GM03348 (cell line): ENCODE measurements at regions not wholly inside any gene's neighbourhood (a gene's known extent, or its start where the extent isn't known, plus 50 kb on each side); places are given as distances from the start of the nearest gene placed in this dataset.

Source experiments
- DNase-seq: peaks from one replicate; pipeline ENCODE4 v3.0.0; 2012; ENCODE audit warnings: low spot score

DNA sequence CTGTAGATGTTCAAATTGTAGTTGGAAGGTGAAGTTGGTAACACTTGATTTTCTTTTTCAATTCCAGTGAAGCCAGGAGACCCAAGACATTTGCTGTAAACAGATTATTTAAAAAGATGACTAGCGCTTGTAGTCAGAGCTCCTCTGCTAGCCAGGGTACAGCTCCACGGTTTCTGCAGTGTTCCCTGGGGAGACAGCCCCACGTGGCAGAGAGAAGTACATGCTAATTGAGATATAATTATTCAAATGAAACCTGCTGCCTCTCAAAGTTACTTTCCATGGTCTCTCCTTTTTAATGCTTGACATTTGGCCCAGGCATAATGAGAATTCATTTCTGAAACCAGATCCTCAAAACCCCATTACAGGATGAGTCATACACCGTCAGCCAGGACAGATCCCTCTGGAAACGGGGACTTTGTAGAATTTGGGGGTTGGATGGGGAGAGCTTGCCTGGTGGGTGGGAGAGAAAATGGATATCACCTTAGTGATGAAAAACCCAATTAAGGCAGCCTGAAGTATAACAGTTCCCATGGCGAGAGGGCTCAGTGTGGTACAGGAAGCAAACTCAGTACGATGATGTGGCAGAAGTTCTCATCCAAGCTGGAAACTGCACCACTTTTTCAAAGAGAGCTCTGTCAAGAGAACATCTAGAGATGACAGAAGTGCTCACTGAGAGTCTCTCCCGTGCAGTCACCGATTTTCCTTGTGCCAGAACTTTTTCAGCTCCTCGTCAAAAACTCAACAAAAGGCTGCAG, 637.7 kb upstream of the TMEM132C start:
- DNase-seq = no peak

DNA sequence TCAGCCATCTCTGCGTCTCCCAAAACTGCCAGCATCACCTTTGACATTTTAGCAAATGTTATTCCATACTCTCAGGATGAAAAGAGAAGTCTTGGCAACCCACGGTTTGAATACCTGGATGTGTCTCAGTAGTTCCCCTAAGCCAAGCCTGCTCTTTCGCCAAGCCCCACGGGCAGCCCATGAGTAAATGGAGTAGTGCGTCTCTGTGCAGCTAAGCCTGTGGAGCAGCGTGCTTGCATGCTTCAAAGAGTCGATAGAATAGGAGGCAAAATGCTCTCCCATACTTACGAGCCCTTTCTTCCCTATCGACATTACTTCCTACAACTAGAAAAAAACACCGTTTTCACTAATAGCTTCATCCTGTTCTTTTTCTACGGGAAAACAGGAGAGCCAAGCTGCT, 634.5 kb upstream of the TMEM132C start:
- no peak for DNase-seq

DNA sequence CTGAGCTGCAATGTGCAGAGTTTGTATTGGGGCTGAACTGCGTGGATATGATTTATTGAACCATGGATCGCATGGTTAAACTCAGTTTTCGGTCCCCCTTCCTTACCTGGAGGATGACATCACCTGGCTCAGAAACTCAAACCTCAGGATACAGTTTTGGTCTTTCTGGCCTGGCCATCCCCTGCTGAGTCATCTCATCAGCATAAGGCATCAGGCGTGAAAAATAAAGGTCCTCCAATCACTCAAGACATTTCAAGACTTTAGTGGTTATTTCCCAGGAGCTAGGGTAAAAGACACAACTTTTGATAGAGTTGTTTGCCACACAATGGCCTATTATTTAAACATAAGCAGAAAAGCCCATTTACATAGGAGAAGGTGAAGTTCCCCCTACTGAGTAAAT, 631.1 kb upstream of the TMEM132C start:
- no peak for DNase-seq

DNA sequence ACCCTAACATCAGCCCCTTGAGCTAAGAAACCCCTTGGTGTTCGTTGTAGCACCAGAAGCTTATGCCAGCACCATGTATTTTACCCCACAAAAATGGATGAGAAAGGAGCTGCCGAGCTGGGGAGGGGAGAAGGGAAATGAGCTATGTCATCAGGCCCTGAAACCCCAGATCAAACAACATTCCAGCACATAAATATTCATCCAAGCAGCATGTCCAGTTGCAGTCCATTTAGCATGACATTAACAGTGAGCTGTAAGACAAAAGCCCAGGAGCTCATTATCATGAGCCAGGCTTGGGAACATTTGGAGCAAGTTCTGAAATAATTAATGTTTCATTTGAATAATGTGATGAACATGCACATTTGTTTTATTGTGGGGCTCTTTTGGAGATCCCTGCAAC, 630.1 kb upstream of the TMEM132C start:
- no peak for DNase-seq

DNA sequence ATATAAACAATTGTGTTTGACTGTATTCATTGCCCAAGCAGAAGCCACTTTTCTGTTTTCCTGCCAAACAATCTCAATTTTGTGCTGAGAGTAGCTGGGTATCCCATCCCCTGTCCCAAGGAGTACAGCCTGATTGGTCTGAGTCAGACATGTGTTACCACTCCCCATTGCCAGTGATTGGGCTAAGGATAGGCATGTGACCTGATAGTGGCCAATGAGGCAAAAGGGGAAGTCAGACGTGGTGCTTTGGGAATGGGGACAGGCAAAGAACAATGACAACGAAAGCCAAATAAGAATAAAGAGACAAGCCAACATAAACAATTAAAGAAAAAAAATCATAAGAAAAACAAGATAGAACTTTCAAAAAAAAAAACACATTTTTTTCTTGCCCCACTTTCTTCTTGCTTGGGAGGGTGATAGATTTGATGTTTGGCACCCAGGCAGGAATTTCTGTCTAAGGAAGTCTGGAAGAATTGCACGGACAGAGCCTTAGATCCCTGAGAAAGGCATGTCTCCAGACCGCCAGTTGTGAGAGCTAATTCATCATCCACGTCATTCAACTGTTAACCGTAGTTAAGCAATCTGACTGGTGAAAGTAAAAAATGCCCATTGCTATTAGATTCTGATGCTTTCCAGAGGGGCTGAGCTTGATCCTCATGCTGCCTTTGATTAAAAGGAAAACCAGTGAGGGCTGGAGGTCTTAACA, 626.6 kb upstream of the TMEM132C start:
- DNase-seq = peak; percentile 65

DNA sequence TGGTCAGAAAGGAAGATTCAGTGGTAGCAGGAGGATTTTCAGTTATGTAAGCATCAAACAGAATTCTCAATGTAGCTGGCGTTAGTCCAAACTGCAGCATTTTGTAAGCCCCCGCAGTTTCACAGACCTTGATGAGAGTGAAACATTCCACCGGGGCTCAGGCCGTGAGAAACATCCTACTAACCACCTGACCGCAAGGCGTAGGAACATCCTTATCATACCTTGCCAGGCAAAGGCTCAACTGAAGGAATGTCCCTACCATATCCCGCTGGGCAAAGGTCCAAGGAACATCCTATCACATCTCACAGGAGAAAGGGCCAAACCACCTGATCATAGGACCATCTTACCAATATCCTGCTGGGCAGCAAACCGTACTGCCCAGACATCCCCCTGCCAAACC, 624.8 kb upstream of the TMEM132C start:
- no peak for DNase-seq

DNA sequence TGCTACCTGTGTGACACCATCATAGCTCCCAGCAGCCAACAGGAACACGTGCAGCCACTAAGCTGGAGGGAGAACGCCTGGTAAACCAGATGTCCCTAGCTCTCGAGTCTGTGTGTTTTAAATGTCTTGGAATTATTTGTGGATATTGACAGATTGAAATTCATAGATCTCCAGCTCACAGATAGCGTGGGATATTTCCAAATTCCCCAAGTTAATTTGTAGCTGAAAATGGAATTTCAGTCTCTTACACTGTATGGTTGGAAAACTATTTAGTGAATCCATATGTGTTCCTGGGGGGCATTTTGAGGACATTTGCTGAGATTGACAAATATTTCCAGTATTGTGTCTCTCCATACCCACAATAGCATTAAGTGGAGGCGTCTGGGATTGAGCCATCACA, 618.6 kb upstream of the TMEM132C start:
- DNase-seq = no peak

DNA sequence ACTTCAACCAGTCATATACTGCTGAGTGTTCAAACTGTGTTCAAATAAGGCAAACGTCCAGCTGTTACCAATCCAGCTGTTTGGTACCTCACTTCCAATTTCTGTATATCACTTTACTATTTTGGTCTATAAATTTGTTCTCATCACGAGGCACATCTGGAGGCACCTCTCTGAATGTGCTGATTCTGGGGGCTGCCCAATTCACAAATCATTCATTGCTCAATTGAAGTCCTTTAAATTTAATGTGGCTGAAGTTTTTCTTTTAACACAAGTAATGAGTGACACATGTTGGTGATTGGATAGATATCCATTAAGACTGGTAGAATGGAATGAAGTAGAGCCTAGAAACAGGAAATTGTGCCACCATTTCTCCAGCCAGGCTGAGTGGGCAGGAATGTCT, 617.0 kb upstream of the TMEM132C start:
- DNase-seq = peak; percentile 13

DNA sequence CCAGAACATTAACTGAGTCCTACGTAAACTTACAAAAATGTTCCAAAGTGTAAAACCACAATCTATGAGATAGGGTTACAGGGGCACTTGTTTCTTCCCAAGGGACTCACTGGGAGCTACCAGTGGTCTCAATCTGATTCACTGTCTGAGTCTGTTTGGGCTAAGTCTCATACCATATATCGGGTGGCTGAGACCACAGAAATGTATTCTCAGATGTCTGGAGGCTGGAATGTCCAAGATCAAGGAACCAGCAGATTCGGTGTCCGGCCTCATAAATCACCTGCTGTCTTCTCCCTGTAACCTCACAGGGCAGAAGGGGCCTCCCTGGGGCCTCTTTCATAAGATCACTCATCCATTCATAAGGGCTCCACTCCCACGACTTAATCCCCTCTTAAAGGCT, 616.3 kb upstream of the TMEM132C start:
- peak; percentile 13 for DNase-seq

DNA sequence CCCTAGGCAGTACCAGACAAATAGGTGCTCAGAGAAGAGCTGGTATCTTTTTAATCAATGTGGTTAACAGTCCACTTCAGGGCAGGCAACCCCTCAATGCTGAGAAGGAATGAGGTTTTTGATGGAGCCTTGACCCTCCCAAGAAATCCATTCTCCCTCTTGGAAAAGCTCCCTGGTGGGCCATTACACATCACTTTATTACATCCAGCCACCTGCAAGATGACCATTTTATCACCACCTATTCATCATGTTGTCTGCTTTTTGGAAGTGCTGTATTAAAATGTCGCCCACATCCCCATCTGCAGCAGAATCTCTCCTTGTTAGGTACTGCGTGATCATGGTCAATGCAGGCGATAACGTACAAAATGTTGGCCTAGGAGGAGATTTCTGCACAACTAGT, 614.7 kb upstream of the TMEM132C start:
- no peak for DNase-seq

DNA sequence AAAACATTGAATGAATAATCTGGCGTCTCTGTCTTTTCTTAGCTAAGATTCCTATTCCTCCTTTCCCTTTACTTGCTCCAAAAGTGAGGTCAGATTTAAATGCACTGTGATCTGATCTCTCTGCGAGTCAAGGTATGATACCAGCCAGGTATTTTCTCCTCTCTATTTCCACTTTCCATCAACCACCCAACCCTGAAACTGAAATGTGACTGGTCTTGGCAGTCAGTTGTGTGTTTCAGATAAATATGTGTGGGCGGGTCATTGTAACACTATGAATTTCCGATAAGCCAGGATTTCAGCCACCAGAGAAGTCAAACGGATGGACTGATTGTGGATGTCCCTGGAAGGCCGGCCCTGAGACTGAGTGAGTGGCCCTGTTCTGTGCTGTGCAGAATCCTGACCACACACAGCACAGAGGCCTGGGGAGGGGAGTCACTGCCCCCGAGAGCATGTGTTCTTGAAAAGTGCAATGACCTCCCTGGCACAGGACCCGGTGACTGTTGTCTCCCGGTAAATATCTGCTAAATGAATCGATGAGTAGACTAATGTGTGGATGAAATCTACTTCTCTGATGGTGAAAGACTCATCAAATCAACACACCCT, 612.5 kb upstream of the TMEM132C start:
- no peak for DNase-seq

DNA sequence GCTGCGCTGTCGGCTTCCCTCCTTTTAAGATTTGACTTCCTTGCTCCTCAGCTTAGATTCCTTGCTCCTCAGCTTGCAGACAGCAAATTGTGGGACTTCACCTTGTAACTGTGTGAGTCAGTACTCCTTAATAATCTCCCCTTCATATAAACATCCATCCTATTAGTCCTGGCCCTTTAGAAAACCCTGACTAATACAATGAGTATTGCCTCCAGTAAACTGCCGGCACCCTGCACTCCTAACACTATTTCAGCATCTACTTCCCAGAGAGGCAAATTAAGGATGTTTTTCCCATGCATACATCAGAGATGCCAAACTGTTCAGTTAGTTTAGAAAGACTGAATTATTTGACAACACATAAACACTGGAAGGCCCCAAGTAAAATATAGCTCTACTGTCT, 611.3 kb upstream of the TMEM132C start:
- DNase-seq = peak; percentile 41

DNA sequence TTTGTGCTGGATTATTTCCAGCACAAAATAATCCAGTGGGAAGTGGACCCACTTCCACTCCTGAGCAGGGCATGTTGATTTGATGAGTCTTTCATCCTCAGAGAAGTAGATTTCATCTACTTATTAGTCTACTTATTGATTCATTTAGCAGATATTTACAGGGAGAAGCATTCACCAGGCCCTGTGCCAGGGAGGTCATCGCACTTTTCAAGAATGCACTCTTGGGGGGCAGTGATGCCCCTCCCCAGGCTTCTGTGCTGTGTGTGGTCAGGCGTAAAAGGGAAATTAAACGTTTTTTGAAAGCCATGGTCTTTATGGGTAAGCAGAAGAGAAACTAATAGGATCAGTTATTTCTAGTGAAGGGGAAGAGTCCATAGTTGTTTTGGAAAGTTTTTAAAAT, 610.7 kb upstream of the TMEM132C start:
- no peak for DNase-seq

DNA sequence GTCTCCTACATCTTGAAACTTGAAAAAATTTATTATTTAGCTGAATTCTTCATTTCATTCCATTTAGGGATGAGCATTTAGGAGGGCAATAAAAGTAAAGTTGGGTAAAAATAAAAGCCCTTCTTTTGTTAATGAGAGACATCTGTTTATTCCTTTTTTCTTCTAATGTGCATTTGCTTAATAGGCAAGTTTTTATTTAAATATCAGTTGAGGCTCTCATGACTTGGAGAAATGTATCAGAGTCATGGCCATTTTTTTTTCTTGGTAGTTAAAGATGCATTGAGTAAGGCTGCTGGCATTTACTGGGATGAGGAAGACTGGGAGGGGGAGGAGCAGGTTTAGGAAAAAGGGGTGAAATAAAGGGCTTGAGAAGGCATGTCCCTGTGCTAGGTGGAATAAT, 609.9 kb upstream of the TMEM132C start:
- DNase-seq = no peak

DNA sequence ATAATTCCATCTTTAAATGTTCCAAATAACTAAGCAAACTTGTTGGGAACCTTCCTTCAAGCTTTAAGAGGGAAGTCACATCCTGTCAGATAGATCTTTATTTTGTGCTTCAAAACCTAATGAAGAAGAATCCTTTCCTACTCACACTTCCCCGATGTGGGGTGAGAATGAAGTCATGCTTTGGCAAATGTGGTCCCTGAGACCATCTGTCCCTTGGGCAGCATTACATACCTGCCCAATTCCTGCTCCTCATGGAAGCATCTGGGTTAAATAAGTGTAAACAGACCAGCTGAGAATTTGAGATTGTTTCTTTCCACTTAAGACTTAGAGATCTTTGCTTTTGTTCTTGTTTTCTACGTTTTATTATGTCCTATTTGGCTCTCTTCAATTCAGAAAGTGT, 606.0 kb upstream of the TMEM132C start:
- no peak for DNase-seq

DNA sequence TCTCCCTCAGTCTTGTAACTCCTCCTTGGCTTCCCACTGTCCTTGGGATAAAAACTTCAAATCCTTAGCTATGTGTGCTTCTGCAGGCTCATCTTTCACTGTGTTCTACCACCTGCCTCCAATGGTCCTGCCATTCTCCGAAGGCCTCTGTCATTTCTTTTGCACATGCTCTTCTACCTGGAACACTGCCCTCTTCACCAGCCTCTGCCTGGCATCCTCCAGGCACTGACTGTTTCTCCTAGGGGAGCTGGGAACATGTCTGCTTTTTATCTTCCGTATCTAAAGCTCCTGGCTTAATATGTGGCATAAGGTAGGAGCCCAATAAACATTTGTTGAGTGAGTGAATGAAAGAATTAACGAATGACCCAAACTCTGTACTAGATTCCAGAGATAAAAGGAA, 603.3 kb upstream of the TMEM132C start:
- no peak for DNase-seq

DNA sequence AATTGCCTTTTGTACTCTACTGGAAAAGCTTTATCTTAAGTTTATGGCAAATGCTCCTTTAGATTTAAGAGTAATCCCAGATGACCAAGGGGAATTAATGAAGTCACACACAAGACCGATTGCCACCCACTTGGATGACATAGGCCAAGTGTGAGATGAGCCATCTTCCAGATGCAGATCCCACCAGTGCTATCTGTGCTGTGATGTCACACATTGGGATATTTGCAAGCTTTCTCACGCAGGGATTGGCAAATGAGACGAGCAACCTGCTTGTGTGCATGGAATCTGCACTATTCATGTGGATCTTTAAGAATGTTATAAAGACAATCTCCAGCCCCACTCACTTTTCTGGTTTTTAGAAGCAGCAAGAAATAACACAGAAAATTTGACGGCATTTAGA, 602.1 kb upstream of the TMEM132C start:
- DNase-seq = no peak

DNA sequence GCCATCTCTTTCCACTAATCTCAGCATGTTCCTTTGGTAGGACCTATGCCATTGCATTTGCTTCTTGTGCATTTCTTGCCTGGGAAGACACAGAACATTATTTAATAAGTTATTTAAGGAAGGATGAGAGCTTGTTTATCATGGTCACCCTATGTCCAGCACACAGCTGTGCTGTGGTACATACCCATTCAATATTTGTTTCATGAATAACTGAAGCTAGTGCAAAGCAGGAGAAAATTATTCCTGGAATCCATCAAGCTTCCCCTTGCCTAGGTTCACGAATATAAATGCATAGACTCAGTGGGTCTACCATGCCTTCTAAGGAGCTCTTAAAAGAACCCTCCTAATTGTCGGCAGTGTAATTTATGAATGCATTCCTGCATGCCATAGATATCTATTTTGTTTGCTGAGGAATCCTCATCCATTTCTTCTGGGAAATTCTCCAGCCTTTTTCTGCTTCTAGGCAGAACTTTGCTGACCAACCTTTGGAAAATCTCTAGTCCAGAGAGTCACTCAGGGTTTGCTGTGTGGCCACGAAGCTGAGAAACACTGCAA, 599.8 kb upstream of the TMEM132C start:
- no peak for DNase-seq

DNA sequence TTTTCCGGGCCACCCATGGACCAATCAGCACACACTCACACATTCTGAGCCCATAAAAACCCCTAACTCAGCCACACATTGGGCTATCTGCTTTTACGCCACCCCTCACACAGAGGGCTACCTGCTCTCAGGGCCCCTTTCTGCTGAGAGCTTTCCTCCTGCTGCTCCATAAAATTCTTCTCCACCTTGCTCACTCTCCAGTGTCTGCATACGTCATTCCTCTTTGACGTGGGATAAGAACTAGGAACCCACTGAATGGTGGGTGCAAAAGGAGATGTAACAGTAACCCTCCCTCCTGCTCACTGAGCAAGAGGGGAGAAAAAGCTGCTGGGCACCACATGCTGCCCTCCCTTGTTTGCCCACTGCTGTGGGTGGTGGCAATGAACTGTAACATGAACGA, 596.7 kb upstream of the TMEM132C start:
- no peak for DNase-seq

DNA sequence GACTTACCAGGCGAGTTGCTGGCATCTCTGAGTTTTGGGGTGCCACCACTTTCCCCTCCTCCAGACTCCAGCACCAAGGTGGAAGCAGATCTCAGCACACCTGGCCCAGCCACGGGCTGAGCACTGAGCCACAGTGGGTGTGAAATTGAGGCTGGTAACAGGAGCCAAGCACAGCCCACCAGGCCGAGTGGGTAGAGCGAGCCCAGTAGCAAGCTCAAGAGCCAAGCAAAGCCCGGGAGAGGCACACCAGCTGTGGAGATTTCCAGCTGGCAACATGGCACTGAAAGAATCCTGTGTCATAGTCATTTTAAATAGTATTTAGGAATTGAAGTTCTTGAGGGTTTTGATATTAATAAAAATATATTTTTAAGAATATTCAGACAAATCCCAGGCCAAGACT, 596.2 kb upstream of the TMEM132C start:
- no peak for DNase-seq

DNA sequence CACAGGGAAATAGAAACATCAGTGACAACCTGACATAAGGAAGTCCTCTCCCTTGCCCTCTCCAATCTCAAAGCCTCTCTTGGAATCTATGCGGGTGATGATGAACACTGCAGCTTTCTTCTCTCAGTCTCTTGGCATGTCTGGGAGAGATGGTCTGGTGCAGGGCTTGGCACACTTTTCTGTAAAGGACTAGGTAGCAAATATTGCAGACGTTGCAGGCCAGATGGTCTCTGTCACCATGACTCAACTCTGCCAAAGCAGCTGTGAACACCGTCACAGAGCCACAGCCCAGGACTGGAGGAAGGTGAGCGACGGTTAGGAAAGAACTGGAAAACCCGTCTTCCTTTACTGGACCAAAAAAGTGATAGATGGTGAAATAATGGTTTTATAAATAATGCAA, 591.0 kb upstream of the TMEM132C start:
- no peak for DNase-seq

DNA sequence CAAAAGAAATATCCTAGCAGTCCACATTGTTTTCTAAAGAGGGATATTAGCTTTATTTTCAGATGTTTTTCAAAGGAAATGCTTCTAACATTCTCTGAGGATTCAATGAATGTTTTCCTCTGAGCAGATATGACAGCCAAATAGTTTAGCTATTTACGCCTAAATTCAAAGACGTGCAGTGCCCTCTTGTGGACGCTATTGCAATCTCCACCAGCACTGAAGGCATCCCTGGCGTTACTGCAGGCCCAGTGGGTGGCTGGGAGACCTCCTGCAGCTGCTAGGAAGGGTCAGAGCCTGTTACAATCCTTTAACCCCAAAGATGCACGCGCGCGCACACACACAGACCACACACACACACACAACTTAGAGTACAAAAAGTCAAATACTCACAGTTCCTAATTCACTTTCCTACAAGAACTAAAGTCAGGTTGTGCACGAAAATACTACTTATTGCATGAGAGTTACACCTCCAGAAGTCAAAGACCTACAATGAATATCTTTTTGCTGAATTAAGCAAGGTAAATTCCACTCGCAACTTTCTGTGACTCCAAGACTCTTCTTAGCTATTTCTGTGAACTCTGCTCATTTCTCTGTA, 589.3 kb upstream of the TMEM132C start:
- DNase-seq = peak; percentile 75

DNA sequence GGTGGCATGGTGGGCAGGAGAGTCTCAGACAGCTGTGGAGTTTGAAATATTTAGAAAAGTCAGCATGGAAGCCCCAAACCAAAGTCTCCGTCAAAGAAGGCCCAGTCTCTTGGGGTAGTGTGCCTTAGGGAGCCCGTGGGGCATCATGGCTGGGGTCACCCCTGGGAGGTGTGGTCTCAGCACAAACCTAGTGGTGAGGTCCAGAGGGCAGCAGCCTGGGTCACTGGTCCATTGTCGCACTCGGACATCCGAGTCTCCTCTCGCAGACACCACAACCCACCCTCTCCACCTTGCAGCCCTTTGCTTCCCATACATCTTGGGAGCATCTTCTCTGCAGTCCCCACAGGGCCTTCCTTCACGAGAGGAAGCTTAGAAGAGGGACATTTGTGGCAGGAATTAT, 588.0 kb upstream of the TMEM132C start:
- DNase-seq = no peak
